Activated T-helper 1 cell treated with anti-CD3 and anti-CD28 coated beads, Interleukin-2, amount 50 U/mL, for 16 hours (primary cell): ENCODE measurements at regions not wholly inside any gene's neighbourhood (a gene's known extent, or its start where the extent isn't known, plus 50 kb on each side); places are given as distances from the start of the nearest gene placed in this dataset.
"Not testable (repeated sequence)": the region's sequence is repeated elsewhere in the genome, so short reads cannot be mapped to it uniquely, and the experiment has no call there.

Experiments
- DNase-seq, 2 donors: peaks; one replicate each; pipeline ENCODE4 v3.0.0-alpha.2; 2020; ENCODE audit warnings: low read depth in 1 of 2, low spot score in 1 of 2

GRCh38 chr2:144785253-144785652 is 265.3 kb upstream of the ZEB2 start:
- no peak for DNase-seq

- no peak for DNase-seq
These were observed 261.1 kb upstream of the ZEB2 start for GRCh38 chr2:144780983-144781382.

GRCh38 chr2:144776766-144777165 is 256.8 kb upstream of the ZEB2 start:
- no peak for DNase-seq

GRCh38 chr2:144774809-144775208 is 254.9 kb upstream of the ZEB2 start:
- DNase-seq = no peak

- DNase-seq = no peak
These were observed 251.4 kb upstream of the ZEB2 start for GRCh38 chr2:144771348-144771747.

- DNase-seq = no peak
These were observed 250.8 kb upstream of the ZEB2 start for GRCh38 chr2:144770616-144771230.

GRCh38 chr2:144760939-144761338 is 241.0 kb upstream of the ZEB2 start:
- DNase-seq = not testable (repeated sequence)

- no peak for DNase-seq
These were observed 239.8 kb upstream of the ZEB2 start for GRCh38 chr2:144759746-144760145.

GRCh38 chr2:144758196-144758595 is 238.3 kb upstream of the ZEB2 start:
- not testable (repeated sequence) for DNase-seq

- DNase-seq = no peak
These were observed 233.5 kb upstream of the ZEB2 start for GRCh38 chr2:144753416-144753815.

- DNase-seq = no peak
These were observed 231.4 kb upstream of the ZEB2 start for GRCh38 chr2:144751142-144751905.

GRCh38 chr2:144749188-144749587 is 229.3 kb upstream of the ZEB2 start:
- no peak for DNase-seq

GRCh38 chr2:144748443-144748842 is 228.5 kb upstream of the ZEB2 start:
- no peak for DNase-seq

GRCh38 chr2:144747571-144747970 is 227.7 kb upstream of the ZEB2 start:
- DNase-seq = no peak

- DNase-seq = no peak
These were observed 225.5 kb upstream of the ZEB2 start for GRCh38 chr2:144745424-144745823.

- no peak for DNase-seq
These were observed 218.8 kb upstream of the ZEB2 start for GRCh38 chr2:144738749-144739148.

GRCh38 chr2:144730711-144731110 is 210.8 kb upstream of the ZEB2 start:
- no peak for DNase-seq

- not testable (repeated sequence) for DNase-seq
These were observed 204.5 kb upstream of the ZEB2 start for GRCh38 chr2:144724460-144724859.

- no peak for DNase-seq
These were observed 198.5 kb upstream of the ZEB2 start for GRCh38 chr2:144718376-144718775.

GRCh38 chr2:144715992-144716391 is 196.1 kb upstream of the ZEB2 start:
- no peak for DNase-seq

GRCh38 chr2:144713410-144713809 is 193.5 kb upstream of the ZEB2 start:
- DNase-seq = no peak

GRCh38 chr2:144712550-144712940 is 192.6 kb upstream of the ZEB2 start:
- DNase-seq = no peak
